ENCODE measurements at regions not wholly inside any gene's neighbourhood (a gene's known extent, or its start where the extent isn't known, plus 50 kb on each side); places are given as distances from the start of the nearest gene placed in this dataset.

DNA sequence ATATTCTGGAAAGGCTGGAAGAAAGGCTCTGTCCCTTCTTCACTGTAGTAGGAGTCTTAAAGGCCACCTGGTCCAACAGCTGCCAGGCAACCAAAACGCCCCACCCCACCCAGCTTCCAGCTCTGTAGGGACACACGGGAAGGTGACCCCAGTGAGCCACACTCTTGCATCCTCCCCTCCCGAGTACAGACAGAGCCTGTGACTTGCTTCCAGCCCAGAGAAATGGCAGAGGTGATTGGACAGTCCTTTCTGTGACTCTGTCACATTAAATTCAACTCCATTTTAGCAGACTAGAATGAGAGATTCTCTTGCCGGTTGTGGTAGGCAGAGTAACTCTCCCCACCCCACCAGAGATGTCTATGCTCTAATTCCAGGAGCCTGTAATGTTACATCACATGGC, 226.2 kb upstream of the ARID1B start:
- Histone ChIP-seq H3K9me3 (no peaks in the 10 kb centered on the region), H3K27ac (no peak overlapping the region), H3K27me3 (no peaks in the 10 kb centered on the region), H3K4me1 (no peaks in the 10 kb centered on the region), H3K4me3 (no peak overlapping the region), H3K36me3 (no peaks in the 10 kb centered on the region)
- intact Hi-C loops (cut with DNase I; ENCODE audit: low total_unique reads) = no loop called here
- WGBS, 5 donors = 69 to 93% (median 76%) methylated on average over 4 of the region's 4 CpGs
- TF ChIP-seq EP300 (IDR thresholded peaks at IDR 0.05) = no peak
- TF ChIP-seq POLR2A (IDR thresholded peaks at IDR 0.05) = no peak
- TF ChIP-seq, protein P1, sequence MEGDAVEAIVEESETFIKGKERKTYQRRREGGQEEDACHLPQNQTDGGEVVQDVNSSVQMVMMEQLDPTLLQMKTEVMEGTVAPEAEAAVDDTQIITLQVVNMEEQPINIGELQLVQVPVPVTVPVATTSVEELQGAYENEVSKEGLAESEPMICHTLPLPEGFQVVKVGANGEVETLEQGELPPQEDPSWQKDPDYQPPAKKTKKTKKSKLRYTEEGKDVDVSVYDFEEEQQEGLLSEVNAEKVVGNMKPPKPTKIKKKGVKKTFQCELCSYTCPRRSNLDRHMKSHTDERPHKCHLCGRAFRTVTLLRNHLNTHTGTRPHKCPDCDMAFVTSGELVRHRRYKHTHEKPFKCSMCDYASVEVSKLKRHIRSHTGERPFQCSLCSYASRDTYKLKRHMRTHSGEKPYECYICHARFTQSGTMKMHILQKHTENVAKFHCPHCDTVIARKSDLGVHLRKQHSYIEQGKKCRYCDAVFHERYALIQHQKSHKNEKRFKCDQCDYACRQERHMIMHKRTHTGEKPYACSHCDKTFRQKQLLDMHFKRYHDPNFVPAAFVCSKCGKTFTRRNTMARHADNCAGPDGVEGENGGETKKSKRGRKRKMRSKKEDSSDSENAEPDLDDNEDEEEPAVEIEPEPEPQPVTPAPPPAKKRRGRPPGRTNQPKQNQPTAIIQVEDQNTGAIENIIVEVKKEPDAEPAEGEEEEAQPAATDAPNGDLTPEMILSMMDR (IDR thresholded peaks at IDR 0.05) = no peak
- TF ChIP-seq POLR2AphosphoS5 (IDR thresholded peaks at IDR 0.05) = no peak
- no peak for DNase-seq

GRCh38 chr6:156545931-156546330, 231.2 kb upstream of the ARID1B start:
- no peaks in the 10 kb centered on the region for H3K4me1 ChIP-seq
- DNase-seq = no peak
- WGBS, 5 donors = 68 to 84% (median 76%) methylated on average over 3 of the region's 3 CpGs
- intact Hi-C loops (cut with DNase I; ENCODE audit: low total_unique reads) = no loop called here
- H3K4me3 ChIP-seq = no peak overlapping the region
- H3K36me3 ChIP-seq = no peaks in the 10 kb centered on the region
- peaks cover 0 to 12% (median 0%) of the 10 kb centered on the region in 3 donors for H3K27me3 ChIP-seq
- no peak overlapping the region for H3K27ac ChIP-seq
- TF ChIP-seq EP300 (IDR thresholded peaks at IDR 0.05) (no peak), POLR2A (IDR thresholded peaks at IDR 0.05) (no peak), POLR2AphosphoS5 (IDR thresholded peaks at IDR 0.05) (no peak)
- TF ChIP-seq, protein P1 (IDR thresholded peaks at IDR 0.05) = no peak
- H3K9me3 ChIP-seq = no peaks in the 10 kb centered on the region

- no peak for DNase-seq
- Histone ChIP-seq H3K27ac (no peak overlapping the region), H3K27me3 (peaks cover 0 to 12% (median 0%) of the 10 kb centered on the region in 3 donors), H3K36me3 (no peaks in the 10 kb centered on the region), H3K4me3 (no peak overlapping the region), H3K9me3 (no peaks in the 10 kb centered on the region), H3K4me1 (no peaks in the 10 kb centered on the region)
- no peak for TF ChIP-seq EP300 (IDR thresholded peaks at IDR 0.05)
- WGBS, 5 donors = 45 to 71% (median 48%) methylated on average over 3 of the region's 3 CpGs
- intact Hi-C loops (cut with DNase I; ENCODE audit: low total_unique reads) = no loop called here
Observed at GRCh38 chr6:156545021-156545420, 232.2 kb upstream of the ARID1B start.

GRCh38 chr6:156544046-156544445, 233.1 kb upstream of the ARID1B start:
- Histone ChIP-seq H3K27ac (no peak overlapping the region), H3K4me3 (no peak overlapping the region), H3K4me1 (no peaks in the 10 kb centered on the region), H3K27me3 (peaks cover 0 to 12% (median 0%) of the 10 kb centered on the region in 3 donors), H3K36me3 (no peaks in the 10 kb centered on the region), H3K9me3 (no peaks in the 10 kb centered on the region)
- TF ChIP-seq EP300 (IDR thresholded peaks at IDR 0.05) (no peak), POLR2AphosphoS5 (IDR thresholded peaks at IDR 0.05) (no peak), POLR2A (IDR thresholded peaks at IDR 0.05) (no peak)
- TF ChIP-seq, protein P1 (IDR thresholded peaks at IDR 0.05) = no peak
- intact Hi-C loops (cut with DNase I; ENCODE audit: low total_unique reads) = no loop called here
- 87 to 90% (median 90%) methylated on average over 7 of the region's 7 CpGs for WGBS, 5 donors
- no peak for DNase-seq

GRCh38 chr6:156543431-156543830, 233.7 kb upstream of the ARID1B start:
- H3K9me3 ChIP-seq = no peaks in the 10 kb centered on the region
- WGBS, 5 donors = 79 to 94% (median 85%) methylated on average over 5 of the region's 5 CpGs
- H3K27me3 ChIP-seq = peaks cover 0 to 12% (median 0%) of the 10 kb centered on the region in 3 donors
- DNase-seq = no peak
- no peak for TF ChIP-seq EP300 (IDR thresholded peaks at IDR 0.05)
- TF ChIP-seq, protein P1 (IDR thresholded peaks at IDR 0.05) = no peak
- no peak for TF ChIP-seq POLR2AphosphoS5 (IDR thresholded peaks at IDR 0.05)
- no peak for TF ChIP-seq POLR2A (IDR thresholded peaks at IDR 0.05)
- H3K36me3 ChIP-seq = no peaks in the 10 kb centered on the region
- intact Hi-C loops (cut with DNase I; ENCODE audit: low total_unique reads) = no loop called here
- H3K27ac ChIP-seq = no peak overlapping the region
- no peak overlapping the region for H3K4me3 ChIP-seq
- H3K4me1 ChIP-seq = no peaks in the 10 kb centered on the region

Data from stomach (tissue), 8 donors.